Kidney (tissue), 13 donors: ENCODE measurements at regions not wholly inside any gene's neighbourhood (a gene's known extent, or its start where the extent isn't known, plus 50 kb on each side); places are given as distances from the start of the nearest gene placed in this dataset.

Experiments
- DNase-seq, 5 donors: peaks; one replicate each; pipeline ENCODE4 v3.0.0-alpha.2; 2013 to 2020
- FAIRE-seq: peaks from 2 replicates; lab custom pipeline; 2012; peaks lifted over from hg19 to GRCh38; lab: Jason Lieb, UNC
- H3K27ac ChIP-seq, 2 donors: one replicate each; pipeline ENCODE4 v1.7.0; 2013; ENCODE audit warnings: low read depth in 2 of 2, low read length in 2 of 2, inconsistent platforms in 1 of 2
- H3K27me3 ChIP-seq: one replicate; pipeline ENCODE4 v1.7.1; 2013; ENCODE audit warnings: low read length, inconsistent platforms; ENCODE audit not compliant: control insufficient read depth, insufficient read depth
- H3K36me3 ChIP-seq, 3 donors: one replicate each; pipeline versions ENCODE4 v1.7.0 to v1.7.1; 2013; ENCODE audit warnings: low read length in 3 of 3, control low read depth in 1 of 3, inconsistent platforms in 1 of 3; ENCODE audit not compliant: insufficient read depth in 3 of 3, control insufficient read depth in 2 of 3
- H3K4me1 ChIP-seq, 3 donors: one replicate each; pipeline versions ENCODE4 v1.7.0 to v1.7.1; 2013; ENCODE audit warnings: low read length in 3 of 3, inconsistent platforms in 1 of 3, low read depth in 1 of 3; ENCODE audit not compliant: control insufficient read depth in 2 of 3, insufficient read depth in 2 of 3
- H3K4me3 ChIP-seq, 3 donors: one replicate each; pipeline versions ENCODE4 v1.7.0 to v1.8.1; 2013; ENCODE audit warnings: low read length in 3 of 3, control low read depth in 1 of 3, inconsistent platforms in 1 of 3
- H3K9ac ChIP-seq, 3 donors: one replicate each; pipeline versions ENCODE4 v1.7.0 to v1.7.1; 2013; ENCODE audit warnings: low read length in 3 of 3, control low read depth in 1 of 3, inconsistent platforms in 1 of 3
- H3K9me3 ChIP-seq, 3 donors: one replicate each; pipeline versions ENCODE4 v1.7.0 to v1.7.1; 2013; ENCODE audit warnings: low read length in 3 of 3, control low read depth in 1 of 3, inconsistent platforms in 1 of 3; ENCODE audit not compliant: control insufficient read depth in 2 of 3, insufficient read depth in 1 of 3
- CTCF ChIP-seq: IDR thresholded peaks from 3 replicates; pipeline ENCODE4 v1.5.1; 2012; ENCODE audit warnings: mild to moderate bottlenecking, moderate library complexity, borderline replicate concordance; ENCODE audit not compliant: insufficient read depth; ENCODE audit errors: extremely low read depth
- intact Hi-C: fragments of 100-400 bp; cut with DNase I; formaldehyde crosslinking; loops from one replicate; pipeline ENCODE4 v1.11.1; 2022
- donor health status: control.
- donor health status: control.
- donor health status: control.
- donor health status: control.
- donor health status: control.
- donor health status: DM: yes; HTN: yes; CAD: no.
- donor health status: Normal renal cell carcinoma (clear cell type).

GRCh38 chr5:109989161-109989560, 299.4 kb downstream of the MAN2A1 start:
- Histone ChIP-seq H3K27me3 (no peaks in the 10 kb centered on the region), H3K36me3 (no peaks in the 10 kb centered on the region), H3K27ac (no peak overlapping the region), H3K4me3 (no peak overlapping the region), H3K9me3 (no peaks in the 10 kb centered on the region), H3K4me1 (peaks cover 0 to 4% (median 0%) of the 10 kb centered on the region in 3 donors), H3K9ac (no peak overlapping the region)
- no peak for TF ChIP-seq CTCF
- no peak for DNase-seq
- intact Hi-C loops, result no loop called here
- FAIRE-seq, result no peak

GRCh38 chr5:109989994-109990722, 300.4 kb downstream of the MAN2A1 start:
- intact Hi-C loops, result no loop called here
- TF ChIP-seq CTCF, result no peak
- Histone ChIP-seq H3K27ac (peak overlapping the region in 1 of 2 donors; percentile 10), H3K9me3 (no peaks in the 10 kb centered on the region), H3K9ac (no peak overlapping the region), H3K36me3 (no peaks in the 10 kb centered on the region), H3K27me3 (no peaks in the 10 kb centered on the region), H3K4me1 (peaks cover 0 to 4% (median 0%) of the 10 kb centered on the region in 3 donors), H3K4me3 (peak overlapping the region in 1 of 3 donors; percentile 7)
- peak in 2 of 5 donors; percentile 33 to 58 for DNase-seq
- peak; percentile 33 for FAIRE-seq

GRCh38 chr5:109990723-109991359, 301.1 kb downstream of the MAN2A1 start:
- Histone ChIP-seq H3K9me3 (no peaks in the 10 kb centered on the region), H3K36me3 (no peaks in the 10 kb centered on the region), H3K27ac (peak overlapping the region in 1 of 2 donors; percentile 50), H3K4me3 (no peak overlapping the region), H3K4me1 (peaks cover 0 to 4% (median 0%) of the 10 kb centered on the region in 3 donors), H3K9ac (no peak overlapping the region), H3K27me3 (no peaks in the 10 kb centered on the region)
- intact Hi-C loops, result no loop called here
- no peak for TF ChIP-seq CTCF
- FAIRE-seq, result no peak
- DNase-seq, result no peak
